ENCODE measurements at regions not wholly inside any gene's neighbourhood (a gene's known extent, or its start where the extent isn't known, plus 50 kb on each side); places are given as distances from the start of the nearest gene placed in this dataset.

DNA sequence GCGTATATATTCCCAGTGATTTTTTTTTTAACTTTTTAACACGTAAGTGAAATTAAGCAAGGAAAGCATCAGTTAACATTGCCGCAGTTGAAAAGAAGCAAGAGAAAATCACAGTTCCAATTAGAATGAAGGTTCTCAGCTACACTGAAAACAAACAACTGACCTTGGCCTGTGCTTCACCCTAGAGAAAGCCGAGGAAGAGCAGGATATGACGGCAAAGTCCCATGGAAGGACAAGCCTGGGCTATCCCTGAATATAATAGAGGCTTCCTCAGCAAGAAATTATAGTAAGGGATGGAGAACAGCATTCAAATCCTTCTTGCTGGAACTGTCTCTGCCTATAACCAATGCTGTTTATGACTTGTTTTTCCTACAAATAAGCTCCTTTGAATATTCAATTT, 83.0 kb upstream of the INHBA start:
- 68 to 95% methylated on average over 3 to 5 of the region's 5 CpGs for WGBS, 2 donors (ENCODE audit: low coverage in 1 of 2)
- TF ChIP-seq POLR2A (IDR thresholded peaks at IDR 0.05) (no peak), POLR2AphosphoS5 (IDR thresholded peaks at IDR 0.05) (no peak), EP300 (IDR thresholded peaks at IDR 0.05) (no peak)
- TF ChIP-seq, protein P1, sequence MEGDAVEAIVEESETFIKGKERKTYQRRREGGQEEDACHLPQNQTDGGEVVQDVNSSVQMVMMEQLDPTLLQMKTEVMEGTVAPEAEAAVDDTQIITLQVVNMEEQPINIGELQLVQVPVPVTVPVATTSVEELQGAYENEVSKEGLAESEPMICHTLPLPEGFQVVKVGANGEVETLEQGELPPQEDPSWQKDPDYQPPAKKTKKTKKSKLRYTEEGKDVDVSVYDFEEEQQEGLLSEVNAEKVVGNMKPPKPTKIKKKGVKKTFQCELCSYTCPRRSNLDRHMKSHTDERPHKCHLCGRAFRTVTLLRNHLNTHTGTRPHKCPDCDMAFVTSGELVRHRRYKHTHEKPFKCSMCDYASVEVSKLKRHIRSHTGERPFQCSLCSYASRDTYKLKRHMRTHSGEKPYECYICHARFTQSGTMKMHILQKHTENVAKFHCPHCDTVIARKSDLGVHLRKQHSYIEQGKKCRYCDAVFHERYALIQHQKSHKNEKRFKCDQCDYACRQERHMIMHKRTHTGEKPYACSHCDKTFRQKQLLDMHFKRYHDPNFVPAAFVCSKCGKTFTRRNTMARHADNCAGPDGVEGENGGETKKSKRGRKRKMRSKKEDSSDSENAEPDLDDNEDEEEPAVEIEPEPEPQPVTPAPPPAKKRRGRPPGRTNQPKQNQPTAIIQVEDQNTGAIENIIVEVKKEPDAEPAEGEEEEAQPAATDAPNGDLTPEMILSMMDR (IDR thresholded peaks at IDR 0.05), result no peak
- Histone ChIP-seq H3K36me3 (no peaks in the 10 kb centered on the region), H3K27ac (no peak overlapping the region), H3K4me3 (no peak overlapping the region), H3K27me3 (no peaks in the 10 kb centered on the region), H3K9me3 (no peaks in the 10 kb centered on the region), H3K4me1 (no peaks in the 10 kb centered on the region)
- no peak for ATAC-seq

DNA sequence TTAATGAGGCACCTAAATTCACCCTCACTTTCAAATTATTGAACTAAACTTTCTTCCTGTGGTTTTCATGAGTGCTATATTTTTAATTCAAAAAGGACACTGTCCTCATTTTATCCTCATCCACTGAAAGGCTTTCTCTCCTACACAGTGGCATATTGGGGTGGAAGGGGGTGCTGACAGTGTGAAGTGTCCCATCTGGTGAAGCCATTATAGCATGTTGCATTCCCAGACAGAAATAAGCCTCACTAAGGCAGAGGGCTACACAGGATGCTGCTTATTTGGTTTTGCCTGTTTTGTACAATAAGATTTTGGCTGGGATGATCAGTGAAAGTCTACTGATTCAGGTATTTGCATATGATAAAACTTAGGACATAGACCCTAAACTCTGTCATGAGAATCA, 82.4 kb upstream of the INHBA start:
- TF ChIP-seq, protein P1 (IDR thresholded peaks at IDR 0.05), result no peak
- TF ChIP-seq POLR2AphosphoS5 (IDR thresholded peaks at IDR 0.05), result no peak
- TF ChIP-seq POLR2A (IDR thresholded peaks at IDR 0.05), result no peak
- TF ChIP-seq EP300 (IDR thresholded peaks at IDR 0.05), result no peak
- Histone ChIP-seq H3K4me1 (no peaks in the 10 kb centered on the region), H3K36me3 (no peaks in the 10 kb centered on the region), H3K4me3 (no peak overlapping the region), H3K27me3 (no peaks in the 10 kb centered on the region), H3K9me3 (no peaks in the 10 kb centered on the region), H3K27ac (no peak overlapping the region)
- ATAC-seq, result no peak

GRCh38 chr7:41779918-41780317, 77.0 kb upstream of the INHBA start:
- H3K27me3 ChIP-seq, result no peaks in the 10 kb centered on the region
- no peak overlapping the region for H3K4me3 ChIP-seq
- H3K9me3 ChIP-seq, result no peaks in the 10 kb centered on the region
- H3K4me1 ChIP-seq, result no peaks in the 10 kb centered on the region
- WGBS, 2 donors (ENCODE audit: low coverage in 1 of 2), result 73 to 82% methylated on average over 2 of the region's 2 CpGs
- TF ChIP-seq POLR2AphosphoS5 (IDR thresholded peaks at IDR 0.05), result no peak
- no peak for TF ChIP-seq POLR2A (IDR thresholded peaks at IDR 0.05)
- TF ChIP-seq, protein P1 (IDR thresholded peaks at IDR 0.05), result no peak
- TF ChIP-seq EP300 (IDR thresholded peaks at IDR 0.05), result no peak
- ATAC-seq, result peak; percentile 60
- H3K36me3 ChIP-seq, result no peaks in the 10 kb centered on the region
- no peak overlapping the region for H3K27ac ChIP-seq

DNA sequence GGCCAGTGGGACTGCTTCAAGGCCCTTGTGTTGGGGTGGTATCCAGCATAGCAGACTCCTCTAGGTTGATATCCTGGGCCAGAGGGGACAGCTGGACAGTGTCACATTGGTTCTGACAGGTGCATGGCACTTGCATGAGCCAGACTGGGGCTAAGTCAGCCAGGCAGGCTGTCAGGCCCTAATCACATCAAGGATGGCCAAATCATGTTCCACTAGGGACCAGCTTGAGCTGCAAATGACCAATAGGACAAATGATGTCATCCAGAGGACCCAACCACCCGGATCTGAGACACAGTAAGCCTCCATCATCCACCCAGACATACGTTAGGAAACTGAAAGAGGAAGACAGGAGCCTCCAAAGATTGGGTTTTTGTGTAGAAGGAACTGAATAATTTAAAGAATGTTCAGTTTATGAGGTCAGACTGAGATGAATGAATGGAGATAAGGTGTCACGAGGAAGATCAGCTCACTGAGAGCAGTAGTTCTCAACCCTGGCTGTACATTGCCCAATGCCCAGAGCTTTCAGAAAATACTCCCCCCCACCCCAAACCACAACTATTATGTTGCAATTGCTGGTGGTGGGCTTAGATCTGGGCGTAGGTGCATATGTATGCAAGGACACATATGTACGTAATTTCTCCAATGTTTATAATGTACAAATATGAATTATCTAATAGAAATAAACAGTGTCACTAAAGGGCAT, 75.2 kb upstream of the INHBA start:
- no peaks in the 10 kb centered on the region for H3K9me3 ChIP-seq
- TF ChIP-seq, protein P1 (IDR thresholded peaks at IDR 0.05), result no peak
- TF ChIP-seq POLR2A (IDR thresholded peaks at IDR 0.05), result no peak
- TF ChIP-seq EP300 (IDR thresholded peaks at IDR 0.05), result no peak
- TF ChIP-seq POLR2AphosphoS5 (IDR thresholded peaks at IDR 0.05), result no peak
- no peaks in the 10 kb centered on the region for H3K4me1 ChIP-seq
- no peaks in the 10 kb centered on the region for H3K27me3 ChIP-seq
- no peak overlapping the region for H3K27ac ChIP-seq
- no peaks in the 10 kb centered on the region for H3K36me3 ChIP-seq
- H3K4me3 ChIP-seq, result no peak overlapping the region
- 69 to 70% methylated on average over 5 of the region's 5 CpGs for WGBS, 2 donors (ENCODE audit: low coverage in 1 of 2)
- no peak for ATAC-seq

GRCh38 chr7:41774966-41775365, 72.1 kb upstream of the INHBA start:
- TF ChIP-seq POLR2A (IDR thresholded peaks at IDR 0.05) (no peak), EP300 (IDR thresholded peaks at IDR 0.05) (no peak), POLR2AphosphoS5 (IDR thresholded peaks at IDR 0.05) (no peak)
- 84% methylated on average over 7 to 8 of the region's 11 CpGs for WGBS, 2 donors (ENCODE audit: low coverage in 1 of 2)
- Histone ChIP-seq H3K4me1 (no peaks in the 10 kb centered on the region), H3K4me3 (no peak overlapping the region), H3K27ac (no peak overlapping the region), H3K27me3 (no peaks in the 10 kb centered on the region), H3K9me3 (no peaks in the 10 kb centered on the region), H3K36me3 (no peaks in the 10 kb centered on the region)
- no peak for ATAC-seq

Data from gastroesophageal sphincter (tissue), 4 donors.